ENCODE measurements at regions not wholly inside any gene's neighbourhood (a gene's known extent, or its start where the extent isn't known, plus 50 kb on each side); places are given as distances from the start of the nearest gene placed in this dataset.
"Not testable (repeated sequence)": the region's sequence is repeated elsewhere in the genome, so short reads cannot be mapped to it uniquely, and the experiment has no call there.

DNA sequence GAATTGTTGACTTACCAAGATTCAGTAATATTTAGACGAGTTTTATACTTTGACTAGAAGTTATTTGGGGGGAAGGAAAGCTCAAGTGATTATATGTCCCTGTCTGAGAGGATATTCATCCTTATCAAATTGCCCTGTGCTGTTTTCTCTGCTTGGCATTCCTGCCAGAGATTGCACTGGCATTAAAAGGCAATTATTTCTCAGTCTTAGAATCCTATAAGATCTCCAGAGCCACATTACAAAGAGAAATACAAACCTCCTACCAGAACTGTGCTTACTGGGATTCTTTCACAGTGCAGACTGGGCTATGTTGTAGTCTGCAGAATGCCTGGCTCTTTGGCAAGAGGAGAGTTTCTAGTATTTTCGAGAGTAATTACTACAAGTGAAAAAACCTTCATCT is 342.4 kb downstream of the HGF start:
- no peak for DNase-seq

DNA sequence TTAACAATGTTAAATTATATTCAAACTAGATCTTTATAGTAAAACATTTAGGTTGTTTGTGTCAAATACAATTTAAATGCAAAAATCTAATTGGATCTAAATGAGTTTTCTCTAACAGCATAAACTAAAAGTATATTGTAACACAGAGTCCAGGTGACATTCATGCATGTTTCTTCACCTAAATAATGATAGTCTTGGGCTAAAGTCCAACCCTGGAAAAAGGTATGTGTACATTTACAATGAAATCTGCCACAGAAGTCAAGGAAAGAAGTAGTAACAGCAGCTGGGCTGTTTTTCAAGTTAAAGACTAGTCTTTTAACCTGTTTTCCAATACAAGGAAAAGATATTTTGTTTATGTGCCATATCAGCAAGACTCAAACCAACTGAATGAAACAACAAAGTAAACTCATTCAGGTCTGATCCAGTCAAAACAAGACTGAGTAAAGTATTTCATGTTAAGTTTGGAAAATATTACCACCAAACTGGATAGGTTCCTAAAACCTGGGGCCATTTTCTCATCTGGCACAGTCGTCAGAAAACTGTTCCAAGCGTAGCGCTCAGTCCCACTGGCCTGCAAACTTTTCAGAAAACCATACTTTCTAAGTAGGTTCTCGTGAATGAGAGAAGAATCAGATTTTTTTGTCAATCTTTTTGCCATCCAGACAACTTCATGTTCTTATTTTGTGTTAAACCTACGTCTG is 349.2 kb downstream of the HGF start:
- no peak for DNase-seq

DNA sequence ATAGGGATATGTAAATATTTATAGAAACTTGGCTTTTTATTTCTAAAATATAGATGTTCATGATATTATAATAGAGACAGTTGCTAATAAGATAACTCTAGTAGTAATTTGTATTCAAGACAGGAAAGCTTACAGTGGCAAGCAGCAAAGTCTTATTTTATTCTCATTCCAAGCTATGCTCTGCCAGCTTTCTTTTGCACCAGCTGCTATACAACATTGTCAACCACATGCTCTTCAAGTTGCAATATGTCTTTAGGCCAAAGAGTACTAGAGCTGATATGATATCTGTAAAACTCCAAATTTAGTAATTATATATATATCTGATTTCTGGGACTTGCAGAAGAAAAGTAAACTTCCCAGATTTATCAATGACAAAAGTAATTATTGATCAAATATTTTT is 350.1 kb downstream of the HGF start:
- no peak for DNase-seq

DNA sequence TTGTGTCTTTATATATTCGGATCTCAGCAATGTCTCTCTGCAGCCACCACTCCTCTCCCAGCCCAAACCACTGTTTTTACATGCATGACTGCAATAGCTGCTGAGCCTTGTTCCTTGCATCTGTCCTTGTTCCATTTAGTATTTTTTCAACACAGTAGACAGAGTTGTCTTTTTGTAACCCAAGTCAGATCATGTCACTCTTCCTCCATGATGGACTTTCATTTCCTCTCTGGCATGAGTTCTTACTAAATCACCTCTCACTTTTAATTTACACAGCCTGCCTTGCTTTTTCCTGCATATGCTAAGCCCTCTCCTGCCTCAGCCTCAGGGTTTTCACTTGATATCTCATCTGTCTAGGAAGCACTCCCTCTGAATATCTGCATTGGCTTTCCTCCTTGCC is 353.2 kb downstream of the HGF start:
- DNase-seq = no peak

DNA sequence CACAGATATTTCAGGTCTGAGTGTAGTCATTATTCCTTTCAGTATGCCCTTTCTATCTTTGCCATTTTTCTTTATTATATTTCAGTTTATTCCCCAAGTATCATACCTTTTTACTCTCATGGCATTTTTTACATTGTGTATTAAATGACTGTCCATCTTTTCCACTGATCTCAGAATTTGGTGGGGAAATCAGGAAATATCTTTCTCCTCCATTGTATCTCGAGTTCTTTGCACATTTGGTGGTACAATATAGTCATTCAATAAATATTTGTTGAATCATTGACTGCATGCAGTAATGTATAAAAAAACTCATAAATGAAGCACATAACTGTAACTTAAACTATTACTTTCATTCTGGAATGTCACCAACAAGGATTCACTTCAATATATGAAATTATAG is 354.7 kb downstream of the HGF start:
- no peak for DNase-seq

DNA sequence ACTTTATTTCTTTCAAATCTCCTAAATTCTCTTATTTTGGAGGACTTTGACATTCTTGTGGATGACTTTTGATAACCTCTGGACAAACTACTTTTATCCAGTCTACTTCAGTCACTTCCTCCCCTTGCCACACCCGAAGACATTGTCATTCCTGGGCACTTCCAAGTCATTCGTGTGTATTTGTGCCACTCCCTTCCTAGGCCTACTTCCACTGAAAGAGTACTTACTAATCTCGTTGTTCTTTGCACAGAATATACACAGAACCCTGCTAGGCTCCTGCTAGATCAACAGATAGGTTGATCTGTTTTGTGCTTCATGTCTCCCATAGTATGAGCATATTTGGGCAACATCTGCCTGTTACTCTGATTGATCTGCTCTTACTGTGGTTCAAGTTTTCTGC is 355.4 kb downstream of the HGF start:
- DNase-seq = no peak

DNA sequence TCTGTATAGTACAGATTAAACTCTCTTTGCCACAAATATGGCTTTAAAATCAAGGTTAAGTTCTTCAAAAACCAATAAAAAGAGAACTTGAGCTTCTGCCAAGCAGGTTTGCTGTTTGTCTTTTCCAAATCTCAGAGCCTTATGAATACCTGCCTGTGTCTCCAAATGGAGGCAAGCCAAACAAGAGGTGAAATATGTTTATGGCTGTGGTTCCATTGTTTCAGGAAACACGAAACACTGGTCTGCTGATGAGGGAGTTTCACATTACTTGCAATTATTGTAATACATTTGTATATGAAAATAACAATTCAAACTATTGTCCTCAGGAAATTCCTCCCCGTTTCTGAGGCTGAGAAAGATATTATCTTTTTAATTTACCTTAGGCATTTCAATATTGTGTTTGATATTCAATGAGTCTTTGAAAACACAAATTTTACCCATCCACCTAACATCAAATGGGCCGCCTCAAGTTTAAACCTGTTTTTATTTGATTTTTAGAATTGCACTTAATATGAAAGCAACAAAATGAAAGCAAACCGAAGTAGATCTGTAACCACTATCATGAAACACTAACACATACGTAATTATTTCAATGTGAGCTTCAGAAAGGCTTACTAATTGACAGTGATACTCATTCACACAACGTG is 359.3 kb downstream of the HGF start:
- no peak for DNase-seq

DNA sequence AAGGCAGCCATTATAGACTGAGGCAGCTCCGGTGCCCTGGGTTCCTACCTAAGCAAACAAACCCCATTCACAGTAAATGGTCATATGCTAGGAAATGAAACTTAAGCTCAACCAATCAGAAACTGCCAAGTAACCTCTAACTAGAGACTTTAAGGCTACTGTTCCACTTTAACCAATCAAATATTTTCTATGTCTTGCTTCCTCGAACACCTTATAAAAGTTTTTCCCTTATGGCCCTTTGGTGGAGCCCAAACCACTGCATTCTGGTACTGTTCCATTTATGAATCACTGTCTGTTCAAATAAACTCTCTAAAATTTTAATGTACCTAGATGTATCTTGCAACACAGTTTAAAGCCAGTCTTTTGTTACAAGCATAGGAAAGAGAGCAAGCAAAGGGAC is 361.1 kb downstream of the HGF start:
- DNase-seq = no peak

DNA sequence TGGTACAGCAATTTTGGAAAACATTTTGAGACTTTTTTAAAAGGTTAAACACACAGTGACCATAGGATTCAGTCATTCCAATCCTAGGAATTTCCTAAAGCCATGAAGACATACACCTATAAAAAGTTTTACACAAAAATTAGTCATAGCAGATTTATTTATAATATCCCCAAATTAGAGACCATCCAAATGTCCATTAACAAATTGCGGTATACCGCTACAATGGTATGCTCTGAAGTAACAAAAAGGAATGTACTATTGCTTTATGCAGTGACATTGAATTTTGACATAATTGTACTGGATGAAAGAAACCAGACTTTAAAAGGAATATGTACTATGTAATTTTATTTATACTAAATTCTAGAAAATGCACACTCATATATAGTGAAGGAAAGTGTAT is 362.8 kb downstream of the HGF start:
- no peak for DNase-seq

DNA sequence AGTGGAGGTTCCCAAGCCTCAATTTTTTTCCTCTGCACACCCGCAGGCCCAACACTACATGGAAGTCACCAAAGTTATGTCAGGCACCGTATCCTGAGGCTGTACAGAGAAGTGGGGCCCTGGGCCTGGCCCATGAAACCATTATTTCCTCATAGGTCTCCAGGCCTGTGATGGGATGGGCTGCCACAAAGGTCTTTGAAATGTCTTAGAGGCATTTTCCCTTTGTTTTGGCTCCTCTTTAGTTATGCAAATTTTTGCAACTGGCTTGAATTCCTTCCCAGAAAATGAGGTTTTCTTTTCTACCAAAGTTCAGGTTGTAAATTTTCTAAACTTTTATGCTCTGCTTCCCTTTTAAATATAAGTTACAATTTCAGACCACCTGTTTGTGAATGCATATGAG is 365.2 kb downstream of the HGF start:
- DNase-seq = no peak

DNA sequence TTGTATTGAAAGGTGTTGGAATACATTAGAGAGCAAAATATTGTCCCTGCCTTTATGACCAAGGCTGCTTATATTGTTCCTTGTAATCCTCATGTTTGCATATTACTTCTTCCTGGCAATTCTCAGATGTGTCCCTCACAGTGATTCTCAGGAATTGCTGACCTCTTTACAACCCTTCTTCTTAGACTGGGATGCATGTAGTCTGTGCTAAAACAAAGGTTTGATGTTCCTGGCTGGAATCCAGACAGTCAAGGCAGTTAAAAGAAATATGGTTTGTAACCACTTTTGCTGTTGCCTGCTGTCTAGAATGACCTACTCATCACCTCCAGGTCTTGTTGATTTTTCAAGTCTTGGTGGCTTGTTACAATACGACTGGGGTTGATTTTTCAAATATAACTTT is 367.6 kb downstream of the HGF start:
- no peak for DNase-seq

DNA sequence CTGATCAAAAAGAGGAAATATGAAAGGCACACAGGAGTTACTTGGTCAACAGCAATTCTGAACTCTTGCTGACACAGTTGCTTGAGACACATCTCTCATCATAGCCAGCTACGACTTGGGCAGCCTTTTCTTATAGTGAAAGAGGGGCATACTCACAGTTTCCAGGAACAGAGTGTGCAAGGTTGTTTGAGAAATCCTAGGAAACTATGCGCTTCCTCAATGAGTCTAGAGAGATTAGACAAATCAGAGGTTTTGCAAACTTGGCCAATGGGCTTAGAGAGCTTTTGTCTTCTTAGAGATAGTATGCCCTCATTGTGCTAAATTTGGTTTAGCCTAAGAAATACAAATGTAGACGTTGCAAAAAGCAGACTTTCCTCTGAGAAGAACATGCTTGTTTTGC is 370.4 kb downstream of the HGF start:
- DNase-seq = no peak

DNA sequence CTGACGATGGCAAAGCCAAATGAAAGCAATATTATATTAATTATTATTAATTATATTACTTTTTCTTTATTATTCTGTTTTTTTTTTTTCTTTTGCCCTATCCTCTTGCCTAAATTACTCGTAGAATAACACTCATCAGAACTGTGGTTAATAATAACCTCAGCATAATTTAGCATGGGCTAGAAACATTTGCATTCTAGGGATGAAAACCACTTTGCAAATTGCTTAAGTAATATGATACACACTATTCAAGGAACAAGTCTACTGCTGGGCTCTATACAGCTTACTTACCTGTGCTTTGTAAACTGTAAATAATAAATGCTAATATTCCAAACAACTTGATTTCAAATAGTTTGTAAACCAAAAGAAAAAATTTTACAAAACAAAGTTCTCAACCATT is 375.8 kb downstream of the HGF start:
- DNase-seq = no peak

DNA sequence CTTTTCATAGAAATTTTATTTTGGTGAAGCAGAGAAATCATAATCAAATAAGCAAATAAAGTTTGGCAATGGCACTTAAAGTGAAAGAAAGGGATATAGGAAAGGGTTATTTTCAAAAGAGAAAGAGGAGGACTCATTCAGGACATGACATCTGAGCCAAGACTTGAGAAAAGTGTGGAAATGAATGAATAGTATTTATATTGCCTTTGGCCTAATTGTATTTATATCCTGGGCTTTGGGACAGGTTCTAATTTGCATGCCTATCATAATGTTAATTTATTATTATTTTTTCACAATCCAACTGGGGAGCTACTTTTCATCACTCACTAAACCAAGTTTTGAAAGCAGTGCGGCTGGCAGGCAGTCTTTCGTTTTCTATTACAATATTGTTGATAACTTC is 376.8 kb downstream of the HGF start:
- no peak for DNase-seq

DNA sequence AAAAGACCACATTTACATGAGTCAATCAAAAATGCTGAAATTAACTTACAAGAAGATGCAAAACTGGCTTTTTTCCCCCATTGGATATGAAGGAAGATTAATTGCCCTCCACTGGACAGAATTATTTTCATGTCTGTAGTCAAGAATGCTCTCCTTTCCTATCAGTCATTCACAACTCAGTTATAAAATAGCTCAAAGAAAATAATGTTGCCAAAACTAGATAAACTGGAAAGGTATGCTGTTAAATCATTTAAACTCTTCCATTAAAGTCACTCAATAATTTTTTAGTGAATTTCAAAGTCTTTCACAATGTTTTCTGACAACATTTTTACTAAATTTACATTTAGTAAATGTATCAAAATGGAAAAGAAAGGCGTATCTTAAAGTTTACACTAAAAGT is 384.5 kb downstream of the HGF start:
- DNase-seq = no peak

DNA sequence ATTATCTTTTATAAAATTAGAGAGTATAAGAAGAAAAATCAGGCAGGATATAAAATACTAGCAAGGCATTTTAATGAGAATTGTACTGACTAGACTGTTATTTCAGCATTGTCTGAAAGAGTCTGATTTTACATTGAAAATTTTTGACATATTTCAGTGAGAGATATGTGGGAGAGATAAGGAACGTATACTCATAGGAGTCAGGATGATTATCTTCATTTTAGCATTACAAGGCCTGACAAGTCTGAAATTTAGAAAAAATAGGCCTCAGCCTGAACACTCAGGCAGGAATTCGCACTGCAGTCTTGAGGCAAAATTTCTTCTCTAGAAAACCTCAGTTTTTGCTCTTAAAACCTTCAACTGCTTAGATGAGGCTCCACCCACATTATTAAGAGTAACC is 386.0 kb downstream of the HGF start:
- DNase-seq = no peak

DNA sequence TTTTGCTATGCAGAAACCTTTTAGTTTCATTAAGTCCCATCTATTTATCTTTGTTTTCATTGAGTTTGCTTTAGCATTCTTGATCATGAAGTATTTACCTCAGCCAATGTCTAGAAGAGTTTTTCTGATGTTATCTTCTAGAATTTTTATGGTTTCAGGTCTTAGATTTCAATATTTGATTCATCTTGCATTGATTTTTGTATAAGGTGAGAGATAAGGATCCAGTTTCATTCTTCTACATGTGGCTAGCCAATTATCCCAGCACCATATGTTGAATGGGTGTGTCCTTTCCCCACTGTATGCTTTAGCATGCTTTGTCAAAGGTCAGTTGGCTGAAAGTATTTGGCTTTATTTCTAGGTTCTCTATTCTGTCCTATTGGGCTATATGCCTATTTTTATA is 395.2 kb downstream of the HGF start:
- DNase-seq = not testable (repeated sequence)

DNA sequence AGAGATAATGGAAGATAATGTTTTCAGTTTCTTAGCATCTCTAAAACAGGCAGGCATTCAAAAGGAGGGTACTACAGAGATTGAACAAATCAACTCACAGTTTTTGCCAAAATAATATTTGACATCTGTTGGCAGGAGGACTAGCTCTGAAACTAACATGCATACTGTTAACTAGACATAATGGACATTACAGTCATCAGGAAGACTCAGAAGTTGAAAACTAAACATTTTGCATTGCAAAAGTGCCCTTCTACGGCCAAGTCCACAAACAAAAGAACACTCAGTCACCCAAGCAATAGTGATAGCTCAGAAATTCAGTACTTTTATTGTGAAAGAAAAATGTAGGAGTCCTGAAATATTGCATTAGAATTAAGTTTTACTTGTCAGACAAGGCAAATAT is 399.0 kb downstream of the HGF start:
- no peak for DNase-seq

DNA sequence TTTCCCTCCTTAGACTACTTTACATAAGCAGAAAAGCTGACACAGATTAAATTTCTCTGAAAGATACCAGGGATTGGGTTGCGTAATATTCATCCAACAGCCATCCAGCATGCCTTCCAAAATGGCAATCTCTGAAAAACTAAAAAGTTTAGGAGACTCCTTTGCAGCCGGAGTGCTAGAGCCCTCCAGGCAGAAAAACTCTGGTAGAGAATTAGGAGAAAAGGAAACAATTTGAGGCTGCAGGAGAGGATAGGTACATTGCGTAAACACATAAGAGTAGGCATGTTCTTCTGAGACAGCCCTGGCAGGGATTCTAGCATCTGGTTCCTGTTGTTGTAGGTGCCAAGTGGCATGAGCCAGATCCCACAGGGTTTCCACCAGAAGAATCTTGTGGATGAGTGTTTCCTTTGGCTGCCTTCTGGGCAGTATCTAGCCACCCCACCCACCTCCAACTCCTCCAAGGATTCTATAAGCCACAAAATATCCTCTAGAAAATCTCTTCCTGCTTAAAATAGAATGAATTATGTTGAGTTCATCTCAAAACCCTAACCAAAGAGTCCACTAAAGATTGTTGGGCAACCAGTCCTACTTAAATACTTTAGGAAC is 402.4 kb downstream of the HGF start:
- DNase-seq = no peak

DNA sequence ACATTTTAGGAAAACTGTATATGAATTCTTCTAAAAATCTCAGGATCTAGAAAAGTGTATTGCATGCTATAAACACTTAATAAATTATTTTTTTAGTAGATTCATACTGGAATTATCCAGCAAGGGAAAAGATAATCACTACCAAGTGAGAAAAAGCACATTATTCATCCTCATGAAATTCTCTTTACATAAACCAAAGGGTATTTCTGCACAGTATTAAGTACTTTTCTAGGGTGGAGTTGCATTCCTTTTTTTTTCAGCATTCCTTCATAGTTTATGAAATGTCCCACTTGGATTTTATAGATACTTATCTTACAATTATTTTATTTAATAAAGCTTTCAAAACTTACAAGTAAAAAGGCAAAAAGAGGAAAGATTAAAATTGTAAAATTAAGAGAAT is 403.3 kb downstream of the HGF start:
- DNase-seq = no peak

DNA sequence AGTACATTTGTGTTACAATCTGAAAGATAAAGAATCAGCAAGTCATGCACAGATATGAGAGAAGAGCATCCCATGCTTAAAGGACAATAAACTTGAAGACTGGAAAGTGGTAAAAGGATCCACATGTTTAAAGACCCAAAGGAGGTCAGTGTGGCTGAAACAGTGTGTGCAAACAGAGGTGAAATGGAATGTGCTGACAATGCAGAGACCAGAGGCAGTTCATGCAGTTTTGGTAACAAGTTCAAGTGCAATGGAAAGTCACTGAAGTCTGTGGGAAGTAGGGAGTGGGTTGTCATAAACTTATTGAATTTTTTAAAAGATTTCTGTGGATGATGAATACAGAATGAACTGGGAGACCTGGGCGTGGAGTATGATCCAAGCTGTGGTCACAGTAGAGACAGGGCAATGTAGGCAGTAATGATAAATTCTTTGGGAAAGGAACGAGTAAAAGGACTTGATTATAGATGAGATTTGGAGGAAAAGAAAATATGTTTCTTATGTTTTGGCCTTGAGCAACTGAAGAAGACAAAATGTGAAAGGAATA is 408.0 kb downstream of the HGF start:
- DNase-seq = no peak

DNA sequence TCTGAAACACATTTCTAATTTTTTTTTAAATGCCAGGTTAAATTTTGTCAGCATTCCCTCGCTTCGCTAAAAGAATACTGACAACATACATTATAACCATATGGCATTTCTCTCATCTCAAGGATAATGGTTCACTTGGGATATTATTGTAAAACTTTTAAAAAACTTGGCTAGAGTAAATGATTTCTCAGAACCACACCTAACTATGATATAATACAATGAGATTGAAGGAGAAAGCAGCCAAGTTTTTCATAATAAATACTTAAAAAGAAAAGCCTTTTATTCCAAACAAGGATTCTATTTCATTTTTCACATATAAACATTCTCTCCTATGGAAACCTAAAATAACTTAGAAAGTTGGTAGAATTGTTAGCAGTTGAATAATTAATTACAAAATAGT is 413.9 kb downstream of the HGF start:
- DNase-seq = no peak

DNA sequence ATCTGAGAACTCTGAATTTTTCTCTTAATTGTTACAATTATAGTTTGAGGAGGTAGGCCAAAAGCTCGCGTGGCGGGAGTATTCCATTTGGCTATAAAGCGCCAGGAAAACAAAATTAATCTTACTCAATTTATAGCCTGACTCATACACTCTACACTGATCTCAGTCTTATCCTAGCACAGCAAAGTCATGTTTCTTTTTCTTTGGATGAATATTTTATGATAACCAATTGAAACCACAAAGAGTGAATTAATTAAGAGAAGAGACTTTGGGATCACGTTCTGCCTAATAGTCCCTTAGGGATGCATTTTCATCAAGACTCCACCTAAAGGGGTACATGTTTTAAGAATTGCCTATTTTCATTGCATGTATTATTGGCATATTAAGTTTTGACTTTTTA is 420.8 kb downstream of the HGF start:
- DNase-seq = no peak

DNA sequence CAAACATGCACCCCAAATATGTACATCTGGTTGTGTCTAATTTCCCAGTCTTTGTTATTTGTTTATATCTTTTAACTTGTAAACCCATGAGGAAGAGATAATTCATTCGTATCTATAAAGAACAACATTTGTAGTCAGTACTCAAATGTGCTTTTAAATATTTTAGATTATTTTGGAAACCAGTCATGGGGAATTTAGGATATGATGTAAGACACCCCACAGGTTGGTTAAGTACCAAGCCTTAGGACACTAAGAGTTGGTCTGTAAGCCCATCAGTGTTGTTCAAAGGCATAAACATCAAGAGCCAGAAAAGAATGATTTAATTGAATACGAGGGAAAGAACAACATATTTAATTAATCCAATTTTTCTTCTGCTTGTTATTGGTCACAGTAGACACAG is 421.1 kb upstream of the SEMA3C start:
- DNase-seq = no peak

DNA sequence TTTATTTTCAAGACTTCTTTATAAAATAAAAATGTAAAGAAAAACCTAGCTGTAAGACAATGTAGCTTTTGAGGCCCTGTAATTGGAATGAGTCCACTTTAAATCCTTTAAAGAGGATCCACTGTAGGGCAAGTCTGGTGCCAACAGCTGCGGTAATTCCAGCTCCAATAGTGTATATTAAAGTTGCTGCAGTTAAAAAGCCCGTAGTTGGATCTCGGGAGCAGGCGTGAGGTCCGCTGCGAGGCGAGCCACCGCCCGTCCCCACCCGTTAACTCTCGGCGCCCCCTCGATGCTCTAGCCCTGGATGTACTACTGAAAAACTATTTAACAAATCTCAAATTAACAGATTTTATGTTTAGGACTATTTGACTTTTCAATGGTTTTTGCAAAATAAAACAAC is 414.7 kb upstream of the SEMA3C start:
- no peak for DNase-seq
